ENCODE measurements at regions not wholly inside any gene's neighbourhood (a gene's known extent, or its start where the extent isn't known, plus 50 kb on each side); places are given as distances from the start of the nearest gene placed in this dataset.

GRCh38 chr15:94745371-94745770 lies 514.0 kb downstream of the MCTP2 start:
- Histone ChIP-seq H3K4me1 (no peaks in the 10 kb centered on the region), H3K27ac (no peak overlapping the region), H3K36me3 (no peaks in the 10 kb centered on the region), H3K9me3 (no peaks in the 10 kb centered on the region), H3K27me3 (no peaks in the 10 kb centered on the region), H3K4me3 (no peak overlapping the region)
- TF ChIP-seq CTCF (IDR thresholded peaks at IDR 0.05), result no peak
- TF ChIP-seq POLR2AphosphoS5 (IDR thresholded peaks at IDR 0.05), result no peak
- no peak for TF ChIP-seq POLR2A (IDR thresholded peaks at IDR 0.05)
- intact Hi-C loops (cut with DNase I; ENCODE audit: low total_unique reads), result no loop called here
- DNase-seq (ENCODE audit: low spot score in 2 of 2), result no peak

GRCh38 chr15:94747510-94747909 lies 516.1 kb downstream of the MCTP2 start:
- intact Hi-C loops (cut with DNase I; ENCODE audit: low total_unique reads), result no loop called here
- TF ChIP-seq CTCF (IDR thresholded peaks at IDR 0.05) (no peak), POLR2AphosphoS5 (IDR thresholded peaks at IDR 0.05) (no peak), POLR2A (IDR thresholded peaks at IDR 0.05) (no peak)
- H3K27ac ChIP-seq, result no peak overlapping the region
- DNase-seq (ENCODE audit: low spot score in 2 of 2), result no peak
- H3K36me3 ChIP-seq, result no peaks in the 10 kb centered on the region
- H3K4me1 ChIP-seq, result no peaks in the 10 kb centered on the region
- no peaks in the 10 kb centered on the region for H3K27me3 ChIP-seq
- H3K4me3 ChIP-seq, result no peak overlapping the region
- no peaks in the 10 kb centered on the region for H3K9me3 ChIP-seq

DNA sequence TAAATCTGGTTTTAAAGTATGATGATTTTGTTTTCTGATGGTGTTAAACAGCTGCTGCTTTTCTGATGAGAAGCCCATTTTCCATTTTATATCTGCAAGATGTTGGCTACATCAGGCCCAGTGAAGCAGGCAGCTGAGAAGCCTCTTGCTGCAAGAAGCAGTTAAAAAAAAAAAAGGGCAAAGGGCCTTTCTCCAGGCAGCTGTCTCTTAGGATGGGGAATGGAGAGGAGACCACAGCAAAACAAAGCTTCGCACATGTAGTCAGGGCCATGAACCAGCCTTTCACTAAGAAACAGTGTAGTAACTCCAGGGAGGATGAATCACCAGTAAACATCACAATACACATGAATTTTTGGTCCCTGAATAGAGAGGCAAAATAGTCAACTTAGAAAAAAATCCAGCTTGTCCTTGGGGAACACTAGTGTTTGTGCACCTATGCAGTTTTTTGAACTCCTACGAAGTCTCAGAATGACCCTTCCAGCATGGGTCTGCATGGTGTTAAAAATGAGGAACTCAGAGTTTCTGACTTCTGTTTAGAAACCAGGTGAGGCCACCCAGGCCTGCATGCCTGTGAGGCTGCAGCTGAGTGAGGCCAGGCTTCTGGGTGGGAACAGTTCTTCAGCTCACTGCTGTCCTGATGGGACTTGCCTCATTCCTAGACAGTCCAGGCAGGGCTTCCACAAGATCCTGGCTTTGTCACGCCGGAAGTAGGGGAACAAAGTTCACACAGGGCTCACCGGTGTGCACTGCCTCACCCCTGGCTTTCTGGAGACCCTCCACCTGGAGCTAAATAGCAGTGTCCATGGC lies 518.7 kb downstream of the MCTP2 start:
- TF ChIP-seq POLR2A (IDR thresholded peaks at IDR 0.05), result no peak
- no peak for TF ChIP-seq CTCF (IDR thresholded peaks at IDR 0.05)
- TF ChIP-seq POLR2AphosphoS5 (IDR thresholded peaks at IDR 0.05), result no peak
- no peaks in the 10 kb centered on the region for H3K9me3 ChIP-seq
- no peaks in the 10 kb centered on the region for H3K36me3 ChIP-seq
- H3K4me1 ChIP-seq, result no peaks in the 10 kb centered on the region
- no peaks in the 10 kb centered on the region for H3K27me3 ChIP-seq
- intact Hi-C loops (cut with DNase I; ENCODE audit: low total_unique reads), result no loop called here
- no peak overlapping the region for H3K4me3 ChIP-seq
- peak overlapping the region in 1 of 2 donors; percentile 25 for H3K27ac ChIP-seq
- DNase-seq (ENCODE audit: low spot score in 2 of 2), result no peak

DNA sequence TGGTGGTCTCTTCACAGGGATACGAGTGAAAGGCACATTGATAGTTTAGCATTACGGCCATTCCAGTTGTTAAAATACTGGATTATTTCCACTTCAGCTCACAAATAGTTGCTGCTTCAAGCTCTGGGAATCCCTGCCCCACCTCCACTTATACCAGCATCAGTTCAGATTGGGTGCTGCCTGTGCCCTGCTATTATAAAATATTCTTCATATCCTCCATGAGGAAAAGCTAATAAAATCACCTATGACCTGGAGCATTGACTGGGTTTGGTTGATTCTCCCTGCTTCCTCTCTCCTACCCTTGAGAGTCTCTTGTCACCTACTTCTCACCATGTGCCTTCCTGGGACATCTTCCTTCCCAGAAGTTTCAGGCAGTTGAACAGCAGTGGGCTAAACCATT lies 529.0 kb downstream of the MCTP2 start:
- no peaks in the 10 kb centered on the region for H3K27me3 ChIP-seq
- H3K36me3 ChIP-seq, result no peaks in the 10 kb centered on the region
- no peaks in the 10 kb centered on the region for H3K9me3 ChIP-seq
- H3K4me3 ChIP-seq, result no peak overlapping the region
- H3K4me1 ChIP-seq, result no peaks in the 10 kb centered on the region
- intact Hi-C loops (cut with DNase I; ENCODE audit: low total_unique reads), result no loop called here
- no peak for DNase-seq (ENCODE audit: low spot score in 2 of 2)
- no peak overlapping the region for H3K27ac ChIP-seq
- TF ChIP-seq POLR2A (IDR thresholded peaks at IDR 0.05), result no peak
- TF ChIP-seq CTCF (IDR thresholded peaks at IDR 0.05), result no peak
- TF ChIP-seq POLR2AphosphoS5 (IDR thresholded peaks at IDR 0.05), result no peak

DNA sequence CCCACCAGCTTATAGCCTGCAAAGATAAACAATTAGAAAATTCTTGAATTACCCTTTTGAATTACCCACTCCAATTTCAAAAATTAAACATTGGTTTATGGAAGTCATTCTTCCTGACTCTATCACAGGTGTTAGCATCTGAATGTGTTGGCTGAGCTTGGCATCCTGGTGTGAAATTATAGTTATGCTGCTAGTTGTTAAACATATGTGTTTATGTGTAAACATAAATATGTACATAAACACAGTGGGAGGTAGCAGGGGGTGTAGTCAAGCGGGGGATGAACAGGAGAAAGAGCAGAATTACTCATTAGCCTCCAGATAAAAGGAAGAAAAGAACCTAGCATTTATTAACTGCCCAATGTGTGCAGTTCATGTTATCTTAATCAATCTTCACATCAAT lies 530.2 kb downstream of the MCTP2 start:
- Histone ChIP-seq H3K27ac (no peak overlapping the region), H3K36me3 (no peaks in the 10 kb centered on the region), H3K4me1 (no peaks in the 10 kb centered on the region), H3K9me3 (no peaks in the 10 kb centered on the region), H3K4me3 (no peak overlapping the region), H3K27me3 (no peaks in the 10 kb centered on the region)
- intact Hi-C loops (cut with DNase I; ENCODE audit: low total_unique reads), result no loop called here
- TF ChIP-seq CTCF (IDR thresholded peaks at IDR 0.05) (no peak), POLR2A (IDR thresholded peaks at IDR 0.05) (no peak), POLR2AphosphoS5 (IDR thresholded peaks at IDR 0.05) (no peak)
- no peak for DNase-seq (ENCODE audit: low spot score in 2 of 2)
